HG03196 (cell line): ENCODE measurements at regions not wholly inside any gene's neighbourhood (a gene's known extent, or its start where the extent isn't known, plus 50 kb on each side); places are given as distances from the start of the nearest gene placed in this dataset.
"Not testable (repeated sequence)": the region's sequence is repeated elsewhere in the genome, so short reads cannot be mapped to it uniquely, and the experiment has no call there.

Source experiments
- ATAC-seq: cut with Tn5 transposase; IDR thresholded peaks from one replicate; pipeline ENCODE4 v1.9.1; 2021; ENCODE audit not compliant: unreplicated experiment

DNA sequence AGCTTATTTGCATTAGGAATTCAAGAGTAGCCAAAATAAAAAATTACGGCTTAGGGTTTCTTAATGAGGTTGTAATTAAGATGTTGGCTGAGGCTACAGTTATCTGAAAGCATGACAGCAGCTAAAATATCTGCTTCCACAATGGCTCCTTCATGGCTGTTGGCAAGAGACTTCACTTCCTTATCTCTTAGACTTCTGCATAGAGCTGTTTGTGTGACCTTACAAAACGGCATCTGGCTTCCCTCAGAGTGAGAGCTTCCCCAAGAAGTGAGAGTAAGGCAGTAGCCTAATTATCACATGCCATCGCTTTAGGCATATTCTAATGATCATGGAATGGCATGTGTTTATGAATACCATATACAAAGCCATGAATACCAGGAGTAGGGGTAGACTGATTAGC is 57.6 kb downstream of the CCDC59 start:
- ATAC-seq = no peak

DNA sequence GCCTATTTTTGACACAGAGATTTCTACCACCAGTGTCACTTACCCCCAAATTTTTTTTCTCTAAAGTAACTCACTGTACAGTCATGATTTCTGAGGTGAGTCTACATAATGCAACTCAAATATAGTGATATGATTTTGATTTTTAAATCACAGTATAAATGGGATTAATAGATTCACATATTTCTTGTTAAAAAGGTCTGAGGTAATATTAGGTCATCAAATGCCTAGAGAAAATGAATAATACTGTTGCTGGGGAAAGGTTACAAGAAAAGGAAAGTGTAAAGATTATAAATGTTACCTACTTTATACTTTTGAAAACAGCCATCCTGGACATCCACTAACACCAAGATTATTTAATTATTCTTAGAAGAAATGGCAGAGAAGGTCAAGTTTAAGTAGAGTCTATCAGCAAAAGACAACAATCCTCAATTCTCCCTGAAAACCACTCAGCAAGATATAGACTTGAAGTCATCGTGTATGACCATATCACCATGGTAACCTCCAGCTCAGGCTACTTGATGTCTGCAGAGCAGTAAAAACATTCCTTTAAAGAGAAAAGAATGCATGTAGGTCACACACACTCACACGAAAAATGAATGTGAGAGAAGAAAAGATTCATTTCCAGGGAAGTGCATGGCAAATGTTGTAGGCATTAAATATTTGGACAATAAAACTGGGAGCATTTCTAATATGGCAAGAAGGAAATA is 58.7 kb downstream of the CCDC59 start:
- ATAC-seq = no peak

DNA sequence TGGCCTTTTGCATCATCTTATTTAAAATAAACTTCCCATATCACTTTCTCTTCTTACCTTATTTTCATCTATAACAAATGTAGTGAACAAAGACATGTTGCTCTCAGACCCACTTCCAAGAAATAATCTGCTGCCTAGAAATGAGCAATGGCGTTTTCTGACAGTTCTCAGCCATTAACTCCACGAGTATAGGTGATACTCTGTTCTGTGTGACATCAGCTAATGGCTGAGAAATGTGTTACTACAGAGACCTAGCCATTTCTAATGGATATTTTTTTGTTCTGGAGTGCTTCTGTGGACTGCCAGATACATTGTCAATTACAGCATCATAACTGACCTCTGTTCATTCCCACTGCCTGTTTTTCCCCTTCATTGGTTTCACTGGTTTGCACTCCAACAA is 67.8 kb downstream of the CCDC59 start:
- no peak for ATAC-seq

DNA sequence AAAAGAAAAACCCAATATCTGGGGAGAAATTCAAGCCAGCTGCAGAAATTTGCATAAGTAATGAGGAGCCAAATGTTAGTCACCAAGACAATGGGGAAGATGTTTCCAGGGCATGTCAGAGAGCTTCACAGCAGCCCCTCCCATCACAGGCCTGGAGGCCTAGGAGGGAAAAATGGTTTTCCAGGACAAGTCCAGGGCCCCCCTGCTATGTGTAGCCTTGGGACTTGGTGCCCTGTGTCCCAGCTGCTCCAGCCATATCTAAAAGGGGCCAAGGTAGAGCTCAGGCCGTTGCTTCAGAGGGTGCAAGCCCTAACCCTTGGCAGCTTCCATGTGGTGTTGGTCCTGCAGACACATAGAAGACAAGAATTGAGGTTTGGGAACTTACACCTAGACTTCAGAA is 76.9 kb downstream of the CCDC59 start:
- not testable (repeated sequence) for ATAC-seq

DNA sequence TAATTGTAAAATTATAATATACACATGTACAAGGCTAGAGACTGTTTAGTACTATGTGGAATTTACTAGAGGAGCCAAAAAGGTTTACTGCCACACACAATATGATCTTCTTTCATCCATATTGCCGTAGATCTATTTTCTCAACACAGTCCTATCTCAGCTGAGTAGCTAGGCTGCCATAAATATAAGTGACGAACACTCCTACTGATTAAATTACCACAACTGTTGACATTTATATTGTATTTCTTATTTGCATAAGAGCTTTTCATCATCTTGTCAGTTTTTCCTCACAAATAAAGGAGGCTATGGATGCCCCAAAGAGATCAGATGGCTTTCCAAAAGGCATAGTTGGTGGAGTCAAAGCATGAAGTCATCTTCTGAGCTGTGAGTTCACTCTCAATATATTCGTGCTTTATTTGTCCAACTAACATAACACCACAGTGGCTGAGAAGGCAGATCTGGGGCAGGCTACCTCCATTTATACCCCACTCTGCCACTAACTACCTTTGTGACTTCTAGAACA is 78.6 kb downstream of the CCDC59 start:
- no peak for ATAC-seq

DNA sequence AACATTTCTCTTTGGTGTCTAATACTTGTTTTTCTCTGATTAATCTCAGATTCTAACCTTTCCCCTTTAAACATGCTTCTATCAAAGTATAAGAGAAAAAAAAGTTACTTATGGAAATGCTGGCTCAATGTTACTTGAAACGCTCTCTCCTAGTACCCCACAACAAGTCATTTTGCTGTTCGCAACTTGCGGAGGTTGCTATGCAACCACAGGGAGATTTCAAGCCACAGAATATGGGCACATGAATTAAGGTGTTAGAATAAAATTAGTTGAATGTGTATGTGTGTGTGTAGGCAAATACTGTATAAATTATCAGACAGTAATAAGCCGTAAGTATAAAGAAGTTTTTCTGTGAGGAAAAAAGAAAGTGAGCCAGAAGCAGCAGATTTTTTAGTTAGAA is 80.6 kb downstream of the CCDC59 start:
- no peak for ATAC-seq

DNA sequence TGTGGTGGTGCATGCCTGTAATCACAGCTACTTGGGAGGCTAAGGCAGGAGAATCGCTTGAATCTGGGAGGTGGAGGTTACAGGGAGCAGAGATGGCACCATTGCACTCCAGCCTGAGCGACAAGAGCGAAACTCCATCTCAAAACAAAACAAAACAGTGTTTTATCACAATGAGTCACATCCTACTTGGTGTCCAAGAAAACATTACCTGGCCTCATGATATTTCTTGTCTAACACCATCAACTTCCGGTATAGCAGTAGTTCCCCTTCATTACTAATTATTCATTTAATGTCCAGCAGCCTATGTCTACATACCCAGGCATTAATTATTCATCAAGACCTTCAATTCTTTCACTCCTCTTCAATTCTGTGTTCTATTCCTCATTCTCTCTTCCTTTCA is 115.5 kb downstream of the CCDC59 start:
- ATAC-seq = no peak

DNA sequence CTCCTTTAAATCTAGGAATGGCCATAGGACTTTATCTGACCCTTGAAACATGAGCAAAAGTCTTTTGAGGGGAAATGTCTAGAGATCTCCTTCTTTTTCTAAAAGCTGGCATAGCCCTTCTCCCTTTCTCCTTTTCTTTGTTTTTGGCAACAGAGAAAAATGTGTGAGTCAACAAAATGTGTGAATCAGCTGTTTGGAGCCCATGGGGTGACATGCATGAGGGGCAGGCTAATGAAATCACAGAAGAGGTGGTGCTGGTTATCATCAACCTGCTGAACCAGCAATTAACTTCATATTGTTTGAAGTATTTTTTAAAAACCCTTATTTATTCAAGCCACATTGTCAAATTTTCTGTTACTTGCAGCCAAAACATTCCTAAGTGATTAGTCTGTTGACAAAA is 132.3 kb downstream of the CCDC59 start:
- no peak for ATAC-seq

DNA sequence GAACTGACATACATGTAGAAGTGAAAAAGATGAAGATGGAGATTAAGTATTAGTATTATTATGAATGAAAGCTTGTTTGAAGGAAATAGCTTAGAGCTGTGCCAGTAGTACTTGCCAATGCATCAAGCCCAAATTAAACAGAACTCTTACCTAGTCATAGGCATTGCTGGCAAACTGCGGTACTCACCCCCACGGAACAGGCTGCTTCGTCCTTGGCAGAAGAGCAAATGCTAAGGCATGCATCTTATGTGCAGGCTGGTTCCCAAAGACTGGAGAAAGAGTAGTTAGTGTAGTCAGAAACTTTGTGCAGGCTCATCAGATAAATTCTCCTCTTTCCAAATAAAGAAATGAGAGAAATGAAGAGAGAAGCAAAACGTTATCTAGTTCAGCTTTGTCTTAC is 134.8 kb downstream of the CCDC59 start:
- ATAC-seq = no peak

DNA sequence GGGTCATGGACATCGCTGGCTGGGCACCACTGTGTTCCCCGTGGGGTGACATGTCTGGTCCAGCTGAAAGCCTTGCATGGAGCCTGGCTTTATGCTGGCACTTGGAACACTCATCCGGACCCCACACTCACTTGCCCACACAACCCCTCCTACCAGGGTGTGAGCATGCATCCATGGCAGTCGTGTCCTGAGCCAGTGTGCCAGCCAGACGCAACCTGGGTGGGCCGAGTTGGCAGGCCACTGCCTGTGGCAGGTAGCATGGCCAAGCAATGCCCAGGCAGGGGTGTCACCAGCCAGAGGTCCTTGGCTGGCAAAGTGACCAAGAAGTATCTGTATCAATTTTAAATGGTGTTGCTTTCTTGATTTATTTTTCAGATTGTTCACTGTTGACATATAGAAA is 141.7 kb downstream of the CCDC59 start:
- ATAC-seq = no peak

DNA sequence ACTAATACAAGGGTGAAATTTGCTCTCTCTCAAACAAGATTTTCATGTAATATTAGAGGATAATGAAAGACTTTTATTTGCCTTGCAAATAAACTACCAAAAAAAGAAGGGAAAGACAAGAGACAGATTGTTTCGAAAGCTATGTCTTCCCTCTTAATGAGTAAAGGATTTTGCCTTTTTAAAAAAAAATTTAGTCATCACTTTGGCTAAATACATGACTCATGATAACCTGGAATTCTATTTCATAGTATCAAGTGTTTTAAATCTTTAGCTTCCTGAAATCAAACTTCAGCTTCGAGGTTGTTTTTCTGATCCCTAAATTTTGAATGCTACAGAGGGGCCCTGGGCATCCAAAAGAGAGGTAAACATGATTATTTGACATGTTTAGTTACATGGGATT is 144.4 kb downstream of the CCDC59 start:
- ATAC-seq = no peak

DNA sequence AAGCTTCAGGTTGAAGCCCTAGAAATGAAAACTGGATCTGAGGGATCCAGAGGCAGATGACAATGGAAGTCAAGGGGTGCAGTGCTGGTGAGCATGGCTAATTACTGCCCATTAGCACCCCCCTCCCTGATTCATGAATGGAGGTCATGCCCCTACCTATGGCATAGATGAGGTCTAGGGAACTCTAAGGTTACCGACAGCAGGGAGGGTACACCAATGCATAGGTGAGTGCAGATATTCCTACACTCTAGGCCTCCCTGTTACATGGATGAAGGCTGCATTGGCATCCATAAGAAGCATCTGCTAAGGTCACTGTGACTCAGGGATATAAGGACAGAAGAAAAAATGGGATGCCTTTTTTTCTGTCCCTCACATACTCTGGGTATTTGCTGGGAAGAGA is 147.3 kb downstream of the CCDC59 start:
- ATAC-seq = no peak

DNA sequence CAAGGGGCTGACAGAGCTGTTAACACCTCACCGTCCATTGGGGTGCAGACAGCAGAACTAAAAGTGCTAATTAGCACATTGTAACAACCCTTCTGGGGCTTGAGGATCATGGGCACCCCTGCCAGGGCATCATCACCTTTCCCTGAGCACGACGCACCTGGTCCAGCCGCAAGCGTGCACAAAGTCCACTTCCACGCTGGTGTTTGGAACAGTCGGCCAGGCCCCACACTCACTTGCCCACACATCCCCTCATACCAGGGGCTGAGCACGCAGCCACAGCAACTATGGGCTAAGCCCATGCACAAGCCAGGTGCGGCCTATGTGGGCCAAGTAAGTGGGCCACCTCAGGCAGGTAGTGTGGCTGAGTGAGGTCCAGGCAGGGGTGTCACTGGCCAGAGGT is 148.7 kb downstream of the CCDC59 start:
- ATAC-seq = no peak

DNA sequence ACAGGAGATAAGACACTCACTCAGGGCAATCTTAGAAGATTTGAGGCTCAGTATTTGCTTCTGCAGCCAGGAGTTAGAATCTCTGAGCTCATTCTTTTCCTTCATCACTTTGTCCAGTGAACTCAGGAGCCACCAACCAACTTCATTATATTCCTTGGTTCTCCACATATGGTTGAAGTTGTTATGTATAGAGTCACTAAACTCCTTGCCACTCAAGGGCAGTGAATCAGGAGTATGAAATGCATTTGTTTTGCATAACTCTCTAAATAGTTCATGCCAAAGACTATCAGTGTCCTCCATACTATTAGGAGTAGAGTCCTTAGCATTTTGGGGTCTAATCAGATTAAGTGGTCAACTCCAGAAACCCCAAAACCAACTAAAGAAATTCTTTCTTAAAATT is 150.6 kb downstream of the CCDC59 start:
- no peak for ATAC-seq

DNA sequence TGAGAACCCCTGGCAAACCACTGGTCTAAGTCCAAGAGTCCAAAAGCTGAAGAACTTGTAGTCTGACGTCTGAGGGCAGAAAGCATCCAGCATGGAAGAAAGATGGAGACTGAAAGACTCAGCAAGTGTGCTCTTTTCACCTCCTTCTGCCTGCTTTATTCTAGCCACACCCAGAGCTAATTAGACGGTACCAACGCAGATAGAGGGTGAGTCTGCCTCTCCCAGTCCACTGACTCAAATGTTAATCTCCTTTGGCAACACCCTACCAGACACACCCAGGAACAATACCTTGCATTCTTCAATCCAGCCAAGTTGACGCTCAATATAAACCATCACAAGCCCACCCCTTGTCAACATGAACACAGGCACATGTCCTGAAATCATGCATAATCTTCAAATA is 155.1 kb downstream of the CCDC59 start:
- ATAC-seq = no peak

DNA sequence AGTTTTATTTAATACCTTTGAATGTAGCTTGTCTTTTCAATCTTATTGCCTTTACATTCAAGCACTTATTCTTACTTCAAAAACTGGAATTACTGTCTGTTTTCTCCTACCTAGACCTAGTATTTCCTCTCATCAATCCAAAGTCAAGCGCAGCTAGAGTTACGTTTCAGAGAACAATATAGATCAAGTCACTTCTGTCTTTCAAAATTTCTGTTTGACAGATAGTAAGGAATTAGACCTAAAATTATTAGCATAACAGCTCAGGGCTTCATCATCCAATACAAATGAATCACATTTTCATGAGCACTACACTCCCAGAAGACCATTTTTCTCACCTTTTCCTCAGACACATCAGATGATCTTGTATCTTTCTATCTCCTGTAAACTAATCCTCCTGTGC is 170.6 kb downstream of the CCDC59 start:
- ATAC-seq = no peak

DNA sequence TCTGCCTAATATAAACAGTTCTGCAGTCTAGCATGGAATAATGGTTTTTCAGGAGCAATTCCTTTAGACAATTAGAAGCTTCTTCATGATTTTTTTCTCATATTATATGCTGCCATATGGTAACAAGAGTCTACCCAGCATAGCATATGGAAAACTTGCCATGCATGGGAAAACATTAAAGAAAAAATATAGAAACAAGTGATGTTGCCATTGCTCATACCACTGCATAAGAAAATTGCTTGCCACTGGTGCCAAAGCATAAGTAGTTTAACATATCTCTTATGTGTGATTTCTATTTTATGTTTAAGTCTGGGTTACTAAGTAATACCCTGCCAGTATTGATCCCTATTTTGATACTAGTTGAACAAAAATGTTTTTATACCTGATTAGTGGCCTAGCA is 171.2 kb downstream of the CCDC59 start:
- ATAC-seq = no peak

DNA sequence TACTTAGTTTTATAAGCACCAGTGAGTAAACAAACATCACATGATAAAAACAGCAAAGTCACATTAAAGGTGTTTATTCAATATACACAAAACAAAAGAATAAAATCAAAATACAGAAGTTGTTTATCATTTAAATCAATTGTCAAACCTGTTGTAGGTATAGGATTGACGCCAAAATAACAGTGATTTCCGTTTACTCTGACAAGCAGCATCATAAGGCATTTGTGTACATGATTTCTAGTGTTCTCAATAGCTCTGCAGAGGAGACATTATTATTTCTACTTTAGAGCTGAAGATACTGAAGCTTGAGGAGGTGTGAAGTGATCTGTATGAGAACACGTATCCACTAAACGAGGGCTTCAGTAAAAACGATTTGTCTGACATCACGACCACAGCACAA is 171.9 kb downstream of the CCDC59 start:
- ATAC-seq = no peak

DNA sequence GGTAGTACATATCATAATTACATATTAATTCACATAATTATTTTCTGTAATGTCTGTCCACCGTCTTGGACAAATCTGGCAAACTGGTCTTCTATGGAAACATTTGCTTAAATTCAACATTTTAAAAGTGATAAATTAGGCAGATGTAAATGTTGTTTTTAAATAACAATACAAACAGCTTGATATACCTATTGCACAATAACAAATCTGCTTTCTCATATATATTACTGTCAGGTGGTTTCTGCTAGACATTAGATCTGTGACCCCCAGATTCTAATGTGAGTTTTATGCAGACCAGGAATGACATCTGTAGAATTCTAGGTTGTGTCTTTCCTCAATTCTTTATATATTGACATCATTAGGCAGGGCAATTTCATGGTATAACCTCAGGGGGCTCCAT is 173.3 kb downstream of the CCDC59 start:
- no peak for ATAC-seq

DNA sequence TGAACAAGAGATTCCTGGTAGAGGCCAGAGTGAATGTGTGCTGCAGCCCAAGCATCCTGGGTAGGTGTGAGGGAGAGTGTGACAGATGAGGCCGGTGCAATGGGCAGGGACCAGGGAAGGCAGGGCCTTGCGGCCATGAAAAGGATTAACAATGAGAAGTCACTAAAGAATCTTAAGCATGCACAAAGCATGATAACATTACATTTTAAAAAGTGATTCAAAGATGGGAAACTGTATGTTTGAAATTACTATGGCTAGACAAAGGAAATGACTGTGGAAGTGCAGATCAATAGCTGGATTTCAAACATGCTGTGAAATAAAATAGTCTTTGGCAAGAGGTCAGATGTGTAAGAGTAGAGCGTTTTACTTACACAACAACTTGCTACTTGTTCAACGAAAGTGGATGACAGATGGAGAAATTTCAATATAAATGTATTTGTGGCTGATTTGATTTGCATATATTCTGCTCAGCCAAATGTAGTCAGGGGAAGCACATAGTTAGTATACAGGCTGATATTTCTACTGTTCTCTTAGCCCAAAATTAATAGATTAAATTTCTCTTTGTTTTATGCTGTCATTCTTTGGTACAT is 175.5 kb downstream of the CCDC59 start:
- no peak for ATAC-seq

DNA sequence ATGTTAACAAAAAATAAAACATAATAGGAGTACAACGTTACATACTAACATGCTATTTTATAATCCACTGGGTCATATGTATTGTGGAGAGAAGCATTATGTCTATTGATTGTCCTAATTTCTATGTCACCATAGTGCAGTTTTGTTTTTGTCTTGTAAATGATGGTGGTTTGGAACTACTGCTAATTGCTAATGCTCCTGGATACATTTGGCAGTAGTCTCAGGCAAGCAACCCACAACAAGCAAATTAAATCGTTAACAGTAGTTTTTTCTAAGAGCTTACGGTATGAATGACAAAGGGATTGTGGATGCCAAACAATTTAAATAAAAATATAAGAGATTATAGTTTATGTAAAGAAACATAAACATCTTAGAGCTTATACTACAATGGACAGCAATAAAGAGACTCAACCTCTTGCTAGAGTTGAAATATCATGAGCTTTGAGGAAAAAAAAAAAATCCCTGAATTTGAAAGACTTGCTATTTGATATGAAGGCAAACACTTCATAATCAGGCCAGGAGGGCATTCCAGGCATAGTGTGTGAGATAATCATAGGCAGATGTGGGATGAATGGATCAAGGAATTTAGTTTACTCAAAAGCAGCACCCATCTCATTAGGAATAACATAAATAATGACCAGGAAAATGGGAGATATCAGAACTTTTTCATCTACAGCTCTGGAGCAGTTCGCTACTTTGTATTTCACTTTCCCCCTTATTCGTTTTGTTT is 181.3 kb downstream of the CCDC59 start:
- ATAC-seq = no peak

DNA sequence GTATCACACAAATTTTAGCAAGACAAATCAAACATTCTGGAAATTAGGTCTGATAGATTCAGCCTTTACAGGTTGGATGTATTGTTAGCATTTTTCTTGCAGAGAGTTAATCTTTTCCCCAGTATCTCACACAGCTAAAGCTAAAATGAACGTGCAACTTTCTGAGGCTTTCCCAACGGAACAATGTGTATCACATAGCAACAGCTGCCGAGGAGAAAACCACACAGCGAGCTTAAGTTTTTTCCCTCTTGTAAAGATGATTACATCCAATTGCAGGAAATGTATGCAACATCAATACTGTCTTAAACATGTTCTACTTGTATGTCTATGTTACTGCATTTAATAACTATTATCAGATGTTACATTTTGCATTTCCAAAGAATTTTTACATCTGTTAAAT is 182.2 kb downstream of the CCDC59 start:
- no peak for ATAC-seq
